ENCODE measurements at regions not wholly inside any gene's neighbourhood (a gene's known extent, or its start where the extent isn't known, plus 50 kb on each side); places are given as distances from the start of the nearest gene placed in this dataset.

- no peak for DNase-seq (ENCODE audit: low spot score in 2 of 2)
- H3K27me3 Mint-ChIP-seq, result no peaks in the 10 kb centered on the region
- H3K4me3 Mint-ChIP-seq, result no peak overlapping the region
- H3K27ac Mint-ChIP-seq (ENCODE audit: low read depth), result no peak overlapping the region
- ATAC-seq (replicated peaks; ENCODE audit: extremely low read depth, poor library complexity, severe bottlenecking), result no peak
- H3K36me3 Mint-ChIP-seq (ENCODE audit: insufficient read depth), result peaks cover 2% of the 10 kb centered on the region
- H3K9me3 Mint-ChIP-seq, result no peaks in the 10 kb centered on the region
- H3K4me1 Mint-ChIP-seq, result no peaks in the 10 kb centered on the region
These were observed 79.0 kb upstream of the ODAD2 start for GRCh38 chr10:28077889-28078288.

DNA sequence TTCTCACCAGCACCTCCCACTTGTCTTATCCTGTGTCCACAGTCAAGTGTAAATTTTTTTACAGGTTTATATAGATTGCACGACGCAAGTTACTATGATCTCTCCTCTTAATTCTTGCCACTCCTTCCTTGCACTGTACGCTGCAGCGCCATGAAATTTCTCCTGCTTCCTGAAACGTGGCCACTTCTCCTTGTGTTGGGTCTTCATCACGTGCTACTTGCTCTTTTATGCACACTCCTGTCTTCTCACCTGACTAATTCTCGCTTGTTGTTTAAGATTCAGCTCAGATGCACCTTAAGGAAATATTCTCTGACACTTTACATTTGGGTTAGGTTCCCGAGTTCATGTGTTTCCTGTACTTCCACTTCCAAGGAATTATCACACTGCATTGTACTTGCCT lies 76.5 kb upstream of the ODAD2 start:
- Mint-ChIP-seq H3K36me3 (ENCODE audit: insufficient read depth) (peaks cover 2% of the 10 kb centered on the region), H3K4me3 (no peak overlapping the region), H3K9me3 (no peaks in the 10 kb centered on the region), H3K27me3 (no peaks in the 10 kb centered on the region), H3K4me1 (no peaks in the 10 kb centered on the region), H3K27ac (ENCODE audit: low read depth) (no peak overlapping the region)
- ATAC-seq (replicated peaks; ENCODE audit: extremely low read depth, poor library complexity, severe bottlenecking), result no peak
- no peak for DNase-seq (ENCODE audit: low spot score in 2 of 2)

DNA sequence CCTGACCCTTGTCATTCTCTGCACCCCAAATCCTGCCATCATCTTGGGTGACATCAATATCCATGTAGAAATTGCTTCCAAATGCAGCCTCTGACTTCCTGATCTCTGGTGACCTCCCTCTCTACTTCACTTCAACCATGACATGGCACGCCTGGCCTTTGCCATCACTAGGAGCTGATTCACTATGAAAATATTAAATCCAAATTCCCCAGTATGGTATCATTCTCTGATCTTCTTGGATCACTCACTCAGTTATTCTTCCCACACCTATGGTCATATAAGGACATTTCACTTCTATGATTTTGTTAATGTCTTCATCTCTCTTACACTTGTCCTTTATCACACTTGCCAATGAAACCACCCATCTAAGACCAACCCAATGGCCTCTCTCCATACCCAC lies 73.7 kb upstream of the ODAD2 start:
- ATAC-seq (replicated peaks; ENCODE audit: extremely low read depth, poor library complexity, severe bottlenecking) (no peak), DNase-seq (ENCODE audit: low spot score in 2 of 2) (no peak)
- no peak overlapping the region for H3K4me3 Mint-ChIP-seq
- peaks cover 8% of the 10 kb centered on the region for H3K36me3 Mint-ChIP-seq (ENCODE audit: insufficient read depth)
- H3K27ac Mint-ChIP-seq (ENCODE audit: low read depth), result no peak overlapping the region
- no peaks in the 10 kb centered on the region for H3K9me3 Mint-ChIP-seq
- no peaks in the 10 kb centered on the region for H3K4me1 Mint-ChIP-seq
- no peaks in the 10 kb centered on the region for H3K27me3 Mint-ChIP-seq

GRCh38 chr10:28060031-28060607 lies 61.2 kb upstream of the ODAD2 start:
- ATAC-seq (replicated peaks; ENCODE audit: extremely low read depth, poor library complexity, severe bottlenecking) (no peak), DNase-seq (ENCODE audit: low spot score in 2 of 2) (no peak)
- Mint-ChIP-seq H3K36me3 (ENCODE audit: insufficient read depth) (peaks cover 24% of the 10 kb centered on the region), H3K4me3 (no peak overlapping the region), H3K27me3 (no peaks in the 10 kb centered on the region), H3K27ac (ENCODE audit: low read depth) (no peak overlapping the region), H3K9me3 (no peaks in the 10 kb centered on the region), H3K4me1 (peaks cover 7% of the 10 kb centered on the region)

- Mint-ChIP-seq H3K27ac (ENCODE audit: low read depth) (no peak overlapping the region), H3K36me3 (ENCODE audit: insufficient read depth) (peaks cover 24% of the 10 kb centered on the region), H3K4me3 (no peak overlapping the region), H3K4me1 (peaks cover 7% of the 10 kb centered on the region), H3K9me3 (no peaks in the 10 kb centered on the region), H3K27me3 (no peaks in the 10 kb centered on the region)
- DNase-seq (ENCODE audit: low spot score in 2 of 2), result no peak
- ATAC-seq (replicated peaks; ENCODE audit: extremely low read depth, poor library complexity, severe bottlenecking), result no peak
These were observed 59.9 kb upstream of the ODAD2 start for GRCh38 chr10:28058746-28059145.

GRCh38 chr10:28054228-28054860 lies 55.5 kb upstream of the ODAD2 start:
- H3K9me3 Mint-ChIP-seq, result no peaks in the 10 kb centered on the region
- no peak overlapping the region for H3K27ac Mint-ChIP-seq (ENCODE audit: low read depth)
- DNase-seq (ENCODE audit: low spot score in 2 of 2), result no peak
- peaks cover 28% of the 10 kb centered on the region for H3K36me3 Mint-ChIP-seq (ENCODE audit: insufficient read depth)
- no peaks in the 10 kb centered on the region for H3K4me1 Mint-ChIP-seq
- H3K4me3 Mint-ChIP-seq, result no peak overlapping the region
- no peaks in the 10 kb centered on the region for H3K27me3 Mint-ChIP-seq
- ATAC-seq (replicated peaks; ENCODE audit: extremely low read depth, poor library complexity, severe bottlenecking), result no peak

DNA sequence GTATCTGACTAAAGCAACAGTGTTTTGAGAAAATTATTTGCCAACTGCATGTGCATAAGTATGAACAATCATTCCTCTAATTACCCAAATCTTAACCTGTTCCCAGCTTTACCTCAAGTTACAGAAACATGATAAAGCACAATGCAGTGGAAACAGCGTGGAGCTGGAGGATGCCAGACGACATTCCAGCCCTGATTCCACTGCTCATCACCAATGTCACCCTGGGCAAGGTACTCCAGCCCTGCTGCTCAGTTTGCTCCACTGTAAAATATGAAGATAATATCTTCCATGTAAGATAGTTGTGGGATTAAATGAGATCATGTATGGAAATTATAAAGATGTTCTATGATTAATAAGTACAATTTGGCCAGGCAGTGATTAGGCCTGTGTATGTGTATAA lies 50.4 kb upstream of the ODAD2 start:
- Mint-ChIP-seq H3K27me3 (no peaks in the 10 kb centered on the region), H3K4me3 (no peak overlapping the region), H3K27ac (ENCODE audit: low read depth) (no peak overlapping the region), H3K4me1 (no peaks in the 10 kb centered on the region), H3K36me3 (ENCODE audit: insufficient read depth) (peaks cover 8% of the 10 kb centered on the region), H3K9me3 (no peaks in the 10 kb centered on the region)
- ATAC-seq (replicated peaks; ENCODE audit: extremely low read depth, poor library complexity, severe bottlenecking) (no peak), DNase-seq (ENCODE audit: low spot score in 2 of 2) (no peak)
